Amniotic epithelial cell (primary cell): ENCODE measurements at regions not wholly inside any gene's neighbourhood (a gene's known extent, or its start where the extent isn't known, plus 50 kb on each side); places are given as distances from the start of the nearest gene placed in this dataset.
A peak's percentile ranks its signal among the peaks of the same experiment; 100 is the strongest.

Experiments
- DNase-seq: peaks from one replicate; pipeline ENCODE4 v3.0.0-alpha.2; 2010; ENCODE audit warnings: low read depth

GRCh38 chr15:95498961-95499360 lies 831.5 kb upstream of the NR2F2 start:
- DNase-seq = no peak

GRCh38 chr15:95499397-95499796 lies 831.1 kb upstream of the NR2F2 start:
- DNase-seq = no peak

GRCh38 chr15:95501865-95502264 lies 828.6 kb upstream of the NR2F2 start:
- DNase-seq = peak; percentile 37

GRCh38 chr15:95503107-95503506 lies 827.4 kb upstream of the NR2F2 start:
- DNase-seq = no peak

- DNase-seq = no peak
Measured at GRCh38 chr15:95503640-95504225, 826.8 kb upstream of the NR2F2 start.

- peak; percentile 11 for DNase-seq
Measured at GRCh38 chr15:95511671-95512070, 818.8 kb upstream of the NR2F2 start.

GRCh38 chr15:95512906-95513305 lies 817.6 kb upstream of the NR2F2 start:
- no peak for DNase-seq

GRCh38 chr15:95519887-95520286 lies 810.6 kb upstream of the NR2F2 start:
- no peak for DNase-seq

- DNase-seq = peak; percentile 15
Measured at GRCh38 chr15:95520511-95520910, 810.0 kb upstream of the NR2F2 start.

GRCh38 chr15:95520922-95521321 lies 809.6 kb upstream of the NR2F2 start:
- no peak for DNase-seq

GRCh38 chr15:95522533-95522932 lies 808.0 kb upstream of the NR2F2 start:
- DNase-seq = peak; percentile 3

- DNase-seq = no peak
Measured at GRCh38 chr15:95528920-95529319, 801.6 kb upstream of the NR2F2 start.

GRCh38 chr15:95536638-95537037 lies 793.9 kb upstream of the NR2F2 start:
- no peak for DNase-seq

- DNase-seq = no peak
Measured at GRCh38 chr15:95538693-95539092, 791.8 kb upstream of the NR2F2 start.

- DNase-seq = no peak
Measured at GRCh38 chr15:95541301-95541700, 789.2 kb upstream of the NR2F2 start.

GRCh38 chr15:95549168-95549738 lies 781.2 kb upstream of the NR2F2 start:
- no peak for DNase-seq

- DNase-seq = no peak
Measured at GRCh38 chr15:95550702-95551101, 779.8 kb upstream of the NR2F2 start.

- peak; percentile 25 for DNase-seq
Measured at GRCh38 chr15:95556225-95556624, 774.3 kb upstream of the NR2F2 start.

- peak; percentile 49 for DNase-seq
Measured at GRCh38 chr15:95556866-95557225, 773.7 kb upstream of the NR2F2 start.

GRCh38 chr15:95557226-95558046 lies 773.1 kb upstream of the NR2F2 start:
- peak; percentile 95 for DNase-seq

- peak; percentile 36 for DNase-seq
Measured at GRCh38 chr15:95558131-95558530, 772.4 kb upstream of the NR2F2 start.

GRCh38 chr15:95558916-95559315 lies 771.6 kb upstream of the NR2F2 start:
- no peak for DNase-seq

- DNase-seq = peak; percentile 96
Measured at GRCh38 chr15:95559875-95560394, 770.6 kb upstream of the NR2F2 start.
